ENCODE measurements at regions not wholly inside any gene's neighbourhood (a gene's known extent, or its start where the extent isn't known, plus 50 kb on each side); places are given as distances from the start of the nearest gene placed in this dataset.

GRCh38 chr3:89606151-89606550, 498.7 kb downstream of the EPHA3 start:
- no peak overlapping the region for H3K27ac Mint-ChIP-seq
- no peaks in the 10 kb centered on the region for H3K36me3 Mint-ChIP-seq
- no peak for TF ChIP-seq CTCF (IDR thresholded peaks at IDR 0.05; ENCODE audit: unreplicated experiment)
- H3K9me3 Mint-ChIP-seq = peaks cover 5% of the 10 kb centered on the region
- no peaks in the 10 kb centered on the region for H3K4me1 Mint-ChIP-seq
- H3K4me3 Mint-ChIP-seq = no peak overlapping the region
- no peaks in the 10 kb centered on the region for H3K27me3 Mint-ChIP-seq (ENCODE audit: low read depth)
- DNase-seq (ENCODE audit: low spot score in 2 of 2, unreplicated experiment in 2 of 2) = no peak

GRCh38 chr3:89612027-89612426, 504.6 kb downstream of the EPHA3 start:
- H3K4me1 Mint-ChIP-seq = peaks cover 5% of the 10 kb centered on the region
- no peaks in the 10 kb centered on the region for H3K27me3 Mint-ChIP-seq (ENCODE audit: low read depth)
- DNase-seq (ENCODE audit: low spot score in 2 of 2, unreplicated experiment in 2 of 2) = no peak
- H3K27ac Mint-ChIP-seq = no peak overlapping the region
- peaks cover 5% of the 10 kb centered on the region for H3K9me3 Mint-ChIP-seq
- H3K36me3 Mint-ChIP-seq = no peaks in the 10 kb centered on the region
- TF ChIP-seq CTCF (IDR thresholded peaks at IDR 0.05; ENCODE audit: unreplicated experiment) = no peak
- no peak overlapping the region for H3K4me3 Mint-ChIP-seq

- H3K4me1 Mint-ChIP-seq = peaks cover 9% of the 10 kb centered on the region
- no peak overlapping the region for H3K4me3 Mint-ChIP-seq
- H3K27ac Mint-ChIP-seq = no peak overlapping the region
- no peaks in the 10 kb centered on the region for H3K36me3 Mint-ChIP-seq
- peaks cover 5% of the 10 kb centered on the region for H3K9me3 Mint-ChIP-seq
- no peak for DNase-seq (ENCODE audit: low spot score in 2 of 2, unreplicated experiment in 2 of 2)
- H3K27me3 Mint-ChIP-seq (ENCODE audit: low read depth) = no peaks in the 10 kb centered on the region
- no peak for TF ChIP-seq CTCF (IDR thresholded peaks at IDR 0.05; ENCODE audit: unreplicated experiment)
Measured at GRCh38 chr3:89613241-89613640, 505.8 kb downstream of the EPHA3 start.

- no peak overlapping the region for H3K4me3 Mint-ChIP-seq
- peaks cover 9% of the 10 kb centered on the region for H3K4me1 Mint-ChIP-seq
- no peak for DNase-seq (ENCODE audit: low spot score in 2 of 2, unreplicated experiment in 2 of 2)
- no peaks in the 10 kb centered on the region for H3K36me3 Mint-ChIP-seq
- H3K27me3 Mint-ChIP-seq (ENCODE audit: low read depth) = no peaks in the 10 kb centered on the region
- no peaks in the 10 kb centered on the region for H3K9me3 Mint-ChIP-seq
- H3K27ac Mint-ChIP-seq = no peak overlapping the region
- TF ChIP-seq CTCF (IDR thresholded peaks at IDR 0.05; ENCODE audit: unreplicated experiment) = no peak
Measured at GRCh38 chr3:89617706-89618105, 510.3 kb downstream of the EPHA3 start.

- H3K4me1 Mint-ChIP-seq = peaks cover 4% of the 10 kb centered on the region
- no peaks in the 10 kb centered on the region for H3K36me3 Mint-ChIP-seq
Measured at GRCh38 chr3:89619263-89619662, 511.8 kb downstream of the EPHA3 start.

More at GRCh38 chr3:89619263-89619662, 511.8 kb downstream of the EPHA3 start:
- no peak for DNase-seq (ENCODE audit: low spot score in 2 of 2, unreplicated experiment in 2 of 2)
- Mint-ChIP-seq H3K27ac (no peak overlapping the region), H3K4me3 (no peak overlapping the region), H3K9me3 (no peaks in the 10 kb centered on the region), H3K27me3 (ENCODE audit: low read depth) (no peaks in the 10 kb centered on the region)
- no peak for TF ChIP-seq CTCF (IDR thresholded peaks at IDR 0.05; ENCODE audit: unreplicated experiment)
